ENCODE measurements at regions not wholly inside any gene's neighbourhood (a gene's known extent, or its start where the extent isn't known, plus 50 kb on each side); places are given as distances from the start of the nearest gene placed in this dataset.

GRCh38 chr5:74237571-74238145 lies 402.9 kb downstream of the ENC1 start:
- DNase-seq, result no peak

- no peak for DNase-seq
Observed at GRCh38 chr5:74235552-74235951, 405.0 kb downstream of the ENC1 start.

DNA sequence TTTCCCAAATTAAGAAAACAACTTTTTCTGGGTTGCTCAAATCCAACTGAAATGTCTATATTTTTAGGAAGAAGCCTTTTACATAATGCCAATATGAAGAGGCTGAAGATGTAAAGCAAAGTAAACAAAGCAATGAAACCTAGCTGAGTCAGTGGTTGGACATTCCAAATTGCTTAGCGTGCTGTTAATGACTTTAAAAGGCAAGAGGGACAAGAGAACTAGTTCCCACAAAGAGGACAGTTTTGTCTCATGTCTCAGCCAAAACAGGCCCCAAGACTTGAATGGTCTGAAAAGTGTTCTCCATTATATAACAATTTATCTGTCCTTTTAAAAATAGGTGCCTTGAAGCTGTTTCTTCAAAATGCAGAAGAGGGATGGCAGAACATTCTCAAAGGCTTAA lies 407.0 kb downstream of the ENC1 start:
- DNase-seq, result no peak

GRCh38 chr5:74233091-74233490 lies 407.4 kb downstream of the ENC1 start:
- no peak for DNase-seq

DNA sequence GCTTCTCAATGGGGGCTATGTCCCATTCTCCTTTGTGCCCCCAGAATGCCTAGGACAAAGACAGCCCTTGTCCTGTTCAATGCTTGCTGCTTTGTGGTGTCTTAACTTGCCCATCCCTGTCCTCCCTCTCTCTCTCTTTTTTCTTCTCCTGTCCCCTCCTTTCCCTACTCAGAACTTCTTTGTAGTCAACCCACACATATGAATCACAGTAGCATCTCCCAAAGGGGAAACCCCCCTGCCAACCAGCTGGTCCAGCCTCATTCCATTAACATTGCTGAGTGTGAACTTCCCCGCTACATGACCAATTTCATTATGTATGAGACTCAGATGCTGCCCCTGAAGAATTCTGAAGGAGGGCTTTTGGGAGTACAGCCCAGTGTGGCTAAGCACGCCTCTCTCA lies 408.3 kb downstream of the ENC1 start:
- peak in 1 of 51 donors; percentile 36 for DNase-seq

DNA sequence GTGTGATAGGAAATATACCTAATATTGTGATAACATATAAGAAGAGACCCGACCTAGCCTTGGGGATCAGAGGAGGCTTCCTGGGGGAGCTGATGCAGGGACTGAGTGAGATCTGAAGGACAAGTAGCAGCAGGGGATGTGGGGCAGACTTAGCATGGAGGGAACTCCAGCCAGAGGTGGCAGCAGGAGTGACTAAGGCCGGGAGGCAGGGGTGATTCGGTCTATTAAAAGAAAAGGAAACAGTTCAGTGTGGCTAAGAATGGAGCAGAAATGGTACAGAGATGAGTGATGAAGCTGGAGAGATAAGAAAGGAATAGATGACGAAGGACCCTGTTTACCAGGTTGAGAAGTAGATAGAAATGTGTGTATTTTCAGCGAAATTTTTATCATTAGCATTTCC lies 408.8 kb downstream of the ENC1 start:
- no peak for DNase-seq

GRCh38 chr5:74226716-74227485 lies 413.6 kb downstream of the ENC1 start:
- DNase-seq, result peak in 15 of 51 donors; percentile 6 to 34 (median 12)

DNA sequence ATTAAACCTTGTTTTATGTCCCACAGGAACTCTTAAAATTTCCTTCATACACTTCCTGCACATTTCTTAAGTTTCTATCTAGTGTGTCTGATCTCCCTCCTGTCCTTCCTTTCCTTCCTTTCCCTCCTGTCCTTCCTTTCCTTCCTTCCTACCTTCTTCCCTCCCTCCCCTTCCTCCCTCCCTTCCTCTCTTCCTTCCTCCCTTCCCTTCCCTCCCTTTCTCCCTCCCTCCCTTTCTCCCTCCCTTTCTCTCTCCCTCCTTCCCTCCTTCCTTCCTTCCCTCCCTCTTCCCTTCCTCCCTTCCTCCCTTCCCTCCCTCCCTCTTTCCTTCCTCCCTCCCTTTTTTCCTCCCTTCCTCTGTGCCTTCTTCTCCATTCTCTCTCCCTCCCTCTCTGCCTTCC lies 414.9 kb downstream of the ENC1 start:
- DNase-seq, result no peak

- no peak for DNase-seq
Observed at GRCh38 chr5:74224331-74224730, 416.2 kb downstream of the ENC1 start.

- DNase-seq, result no peak
Observed at GRCh38 chr5:74222806-74223205, 417.7 kb downstream of the ENC1 start.

DNA sequence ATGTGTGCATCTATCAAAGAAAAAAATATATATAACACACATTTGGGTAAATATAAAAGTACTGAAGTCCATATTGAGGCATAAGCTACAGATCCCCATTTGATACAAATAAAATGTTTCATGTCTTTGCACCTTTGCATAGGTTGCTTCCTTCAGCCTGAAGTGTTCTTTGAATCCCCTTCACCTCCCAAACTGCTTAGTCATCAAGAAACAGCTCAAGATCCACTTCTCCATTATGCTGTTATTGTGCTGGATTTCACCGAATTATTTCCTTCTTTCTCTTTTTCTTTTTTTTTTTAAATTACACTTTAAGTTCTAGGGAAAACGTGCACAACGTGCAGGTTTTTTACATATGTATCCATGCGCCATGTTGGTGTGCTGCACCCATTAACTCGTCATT lies 419.1 kb downstream of the ENC1 start:
- DNase-seq, result no peak

GRCh38 chr5:74216012-74216411 lies 424.5 kb downstream of the ENC1 start:
- DNase-seq, result no peak

DNA sequence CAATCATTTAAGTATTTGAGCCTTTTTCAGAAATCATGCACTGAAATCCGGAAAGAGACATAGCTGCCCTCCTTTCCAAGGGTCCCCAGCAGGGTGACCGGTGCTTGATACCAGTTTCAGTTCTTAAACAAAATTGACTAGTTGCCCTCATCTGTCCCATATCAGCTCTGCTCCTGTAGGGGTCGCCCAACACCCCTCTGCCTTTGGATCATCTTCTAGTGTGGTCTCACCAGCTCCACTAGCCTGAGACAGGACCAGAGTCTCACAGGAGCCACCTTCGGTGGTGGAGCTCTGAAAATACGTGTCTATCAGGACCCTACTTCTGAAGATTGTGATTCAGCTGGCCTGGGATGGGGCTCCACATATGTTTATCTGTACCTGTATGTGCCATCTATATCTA lies 428.2 kb downstream of the ENC1 start:
- no peak for DNase-seq

- no peak for DNase-seq
Observed at GRCh38 chr5:74209571-74209970, 431.0 kb downstream of the ENC1 start.

GRCh38 chr5:74206579-74207550 lies 433.7 kb downstream of the ENC1 start:
- DNase-seq, result peak in 37 of 51 donors; percentile 2 to 86 (median 33)

GRCh38 chr5:74205767-74206578 lies 434.6 kb downstream of the ENC1 start:
- DNase-seq, result no peak

GRCh38 chr5:74201334-74202081 lies 439.0 kb downstream of the ENC1 start:
- DNase-seq, result peak in 8 of 51 donors; percentile 1 to 15 (median 3)

DNA sequence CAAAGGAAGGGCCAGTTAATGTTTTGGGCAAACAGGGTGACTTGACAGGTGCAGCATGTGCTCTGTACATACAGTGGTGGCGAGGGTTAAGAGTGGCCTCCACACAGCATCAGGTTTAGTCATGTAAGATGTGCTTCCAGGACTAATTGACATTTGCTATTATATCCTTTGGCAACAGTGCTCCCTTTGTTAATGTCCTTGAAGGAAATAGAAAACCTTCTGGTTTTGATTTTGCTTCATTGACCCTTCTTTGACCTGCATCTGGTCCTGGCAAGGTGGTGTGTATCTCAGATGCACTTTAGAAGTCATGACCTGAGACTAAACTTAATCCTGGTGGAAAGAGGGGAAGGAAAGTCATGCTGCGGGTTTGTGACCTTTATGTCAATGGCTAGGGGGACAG lies 440.0 kb downstream of the ENC1 start:
- no peak for DNase-seq

GRCh38 chr5:74199436-74200210 lies 440.9 kb downstream of the ENC1 start:
- DNase-seq, result no peak

GRCh38 chr5:74199005-74199404 lies 441.5 kb downstream of the ENC1 start:
- DNase-seq, result no peak

All from hypothalamus (tissue), 51 donors.